GM13976 (cell line): ENCODE measurements at regions not wholly inside any gene's neighbourhood (a gene's known extent, or its start where the extent isn't known, plus 50 kb on each side); places are given as distances from the start of the nearest gene placed in this dataset.

Source experiments
- DNase-seq: peaks from one replicate; pipeline ENCODE4 v3.0.0; 2012; ENCODE audit warnings: low spot score
- CTCF ChIP-seq: IDR thresholded peaks from 2 replicates; pipeline ENCODE4 v1.5.1; 2012; ENCODE audit warnings: borderline replicate concordance, mild to moderate bottlenecking; ENCODE audit not compliant: insufficient read depth; ENCODE audit errors: extremely low read depth, missing control alignments, control extremely low read depth
- in situ Hi-C: fragments of 300-500 bp; cut with MboI; formaldehyde crosslinking; loops from one replicate; pipeline ENCODE4 v1.12.0; 2022; ENCODE audit warnings: low sequenced_read_pairs, mixed read lengths, inconsistent platforms; ENCODE audit not compliant: unreplicated experiment

GRCh38 chr7:81206217-81206616 lies 287.4 kb upstream of the SEMA3C start:
- TF ChIP-seq CTCF: no peak
- in situ Hi-C loops: no loop called here
- DNase-seq: no peak

- in situ Hi-C loops: no loop called here
- TF ChIP-seq CTCF: no peak
- DNase-seq: no peak
Observed at GRCh38 chr7:81201188-81201587, 282.3 kb upstream of the SEMA3C start.

- no peak for TF ChIP-seq CTCF
- in situ Hi-C loops: no loop called here
- no peak for DNase-seq
Observed at GRCh38 chr7:81198766-81199165, 279.9 kb upstream of the SEMA3C start.

GRCh38 chr7:81197266-81197665 lies 278.4 kb upstream of the SEMA3C start:
- DNase-seq: no peak
- in situ Hi-C loops: no loop called here
- TF ChIP-seq CTCF: no peak

DNA sequence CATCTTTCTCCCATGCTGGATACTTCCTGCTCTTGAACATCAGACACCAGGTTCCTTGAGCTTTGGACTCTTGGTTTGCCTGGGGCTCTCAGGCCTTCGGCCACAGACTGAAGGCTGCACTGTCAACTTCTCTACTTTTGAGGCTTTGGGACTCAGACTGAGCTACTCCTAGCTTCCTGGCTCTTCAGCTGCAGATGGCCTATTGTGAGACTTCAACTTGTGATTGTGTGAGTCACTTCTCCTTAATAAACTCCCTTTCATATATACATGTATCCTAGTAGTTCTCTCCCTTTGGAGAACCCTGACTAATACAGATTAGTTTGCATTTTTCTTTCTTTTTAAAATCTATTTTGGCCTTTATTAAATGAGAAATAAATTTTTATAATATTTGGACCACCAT lies 276.2 kb upstream of the SEMA3C start:
- in situ Hi-C loops: no loop called here
- TF ChIP-seq CTCF: no peak
- DNase-seq: no peak

DNA sequence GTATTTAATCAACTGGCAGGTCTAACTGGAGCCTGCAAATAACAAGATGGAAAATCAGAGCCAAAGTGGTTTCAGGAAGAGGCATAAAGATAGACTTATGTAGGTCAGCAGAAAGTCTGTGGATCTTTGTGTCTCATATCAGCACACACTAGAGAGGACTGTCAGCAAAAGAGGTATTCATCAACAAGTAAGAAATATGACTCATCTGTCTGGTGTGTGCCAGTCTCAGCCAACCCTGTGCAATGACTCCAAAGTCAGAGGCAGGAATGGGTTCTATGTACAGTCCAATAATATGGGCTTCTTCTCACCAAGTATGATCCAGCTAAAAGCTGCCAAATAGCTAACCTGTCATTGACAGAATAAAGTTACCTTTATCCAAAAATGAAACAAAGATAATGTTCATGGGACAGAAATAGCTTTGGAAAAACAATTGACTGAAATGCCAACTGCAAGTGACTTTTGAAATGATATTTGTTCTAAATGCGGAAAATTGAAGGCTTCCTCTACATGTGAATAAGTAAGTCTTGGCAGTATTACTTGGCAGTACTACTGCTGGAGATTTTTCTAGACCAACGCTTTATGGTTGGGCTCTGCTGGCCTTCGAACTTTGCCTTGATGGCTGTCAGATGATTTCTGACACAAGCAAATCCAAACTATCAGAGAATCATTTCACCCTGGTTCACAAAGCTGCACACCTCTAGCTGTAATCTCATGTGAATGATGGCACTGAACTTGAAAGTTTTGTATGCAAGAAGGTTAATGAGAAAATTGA lies 272.3 kb upstream of the SEMA3C start:
- in situ Hi-C loops: no loop called here
- DNase-seq: no peak
- TF ChIP-seq CTCF: no peak
